GM21786 (cell line): ENCODE measurements at regions not wholly inside any gene's neighbourhood (a gene's known extent, or its start where the extent isn't known, plus 50 kb on each side); places are given as distances from the start of the nearest gene placed in this dataset.
"Not testable (repeated sequence)": the region's sequence is repeated elsewhere in the genome, so short reads cannot be mapped to it uniquely, and the experiment has no call there.

Experiments used
- ATAC-seq: cut with Tn5 transposase; IDR thresholded peaks from one replicate; pipeline ENCODE4 v1.9.1; 2021; ENCODE audit not compliant: unreplicated experiment

DNA sequence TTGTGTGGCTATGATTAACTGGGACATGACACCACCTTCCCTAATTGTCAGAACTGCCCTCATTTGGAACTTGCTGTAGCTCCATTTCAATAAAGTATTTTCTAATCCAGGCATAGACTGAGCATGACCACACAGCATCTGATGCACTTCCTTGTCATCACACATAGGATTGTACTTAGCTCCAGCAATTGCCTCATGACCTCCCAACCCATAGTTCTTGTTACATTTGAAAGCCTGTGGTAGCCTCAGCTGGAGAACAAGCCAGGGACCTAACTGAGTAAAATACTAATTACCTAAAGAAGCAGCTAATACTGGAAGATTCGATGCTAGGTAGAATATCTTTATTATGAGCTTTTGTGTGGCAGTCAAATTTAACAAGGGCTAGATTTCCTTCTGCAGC is 187.3 kb upstream of the KIF2B start:
- no peak for ATAC-seq

DNA sequence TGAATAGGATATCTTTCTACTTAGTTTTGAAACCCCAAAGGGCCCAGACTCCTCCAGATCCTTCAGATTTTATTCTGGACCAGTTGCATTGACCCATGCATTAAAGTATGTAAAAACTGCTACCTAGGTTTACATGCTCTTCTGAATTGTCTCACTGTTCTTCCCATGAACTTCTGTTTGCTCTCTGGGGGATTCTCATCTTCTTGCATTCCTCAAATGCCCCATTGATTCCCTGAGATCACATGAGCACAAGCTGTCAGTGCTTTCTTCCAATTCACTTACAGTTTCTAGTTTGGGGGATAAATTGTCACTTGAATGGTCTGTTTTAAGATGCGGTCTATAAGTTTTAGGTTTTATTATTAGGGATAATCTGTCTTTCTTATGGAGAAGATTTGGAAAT is 188.9 kb upstream of the KIF2B start:
- no peak for ATAC-seq

DNA sequence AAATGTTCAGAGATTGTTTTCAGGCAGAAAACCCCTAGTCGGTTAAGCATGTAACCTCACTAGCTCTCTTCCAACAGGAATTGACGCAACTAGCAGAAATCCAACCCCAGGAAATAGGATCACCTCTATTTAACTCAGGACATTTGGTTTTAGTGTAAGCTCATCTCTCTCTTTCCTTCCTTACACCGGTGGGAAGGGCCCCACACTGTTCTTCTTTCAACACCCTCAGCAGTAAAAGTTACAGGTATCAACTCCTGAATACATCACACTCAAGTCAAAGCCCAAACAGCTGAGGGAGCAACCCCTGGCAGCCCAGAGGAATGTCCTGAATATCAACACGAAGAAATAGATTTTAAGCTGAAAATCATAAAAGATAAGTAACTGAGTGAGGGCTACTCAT is 191.2 kb upstream of the KIF2B start:
- ATAC-seq = no peak

DNA sequence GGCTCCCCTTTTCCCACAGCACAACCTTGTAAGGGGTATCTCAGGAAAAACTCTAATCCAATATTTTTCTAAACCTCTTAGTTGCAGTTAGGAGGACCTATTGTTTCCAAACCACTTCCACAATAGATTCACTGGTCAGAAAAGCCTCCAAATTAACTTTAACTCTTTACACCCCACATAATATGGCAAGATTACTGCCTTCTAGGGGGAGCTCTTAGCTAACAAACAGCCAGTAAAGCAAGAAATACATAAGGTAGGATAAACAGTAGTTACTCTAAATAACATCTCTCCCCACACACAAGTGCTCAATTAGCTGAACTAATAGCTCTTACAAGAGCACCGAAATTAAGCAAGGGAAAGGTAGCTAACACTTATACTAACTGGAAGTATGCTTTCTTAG is 192.1 kb upstream of the KIF2B start:
- ATAC-seq = no peak

DNA sequence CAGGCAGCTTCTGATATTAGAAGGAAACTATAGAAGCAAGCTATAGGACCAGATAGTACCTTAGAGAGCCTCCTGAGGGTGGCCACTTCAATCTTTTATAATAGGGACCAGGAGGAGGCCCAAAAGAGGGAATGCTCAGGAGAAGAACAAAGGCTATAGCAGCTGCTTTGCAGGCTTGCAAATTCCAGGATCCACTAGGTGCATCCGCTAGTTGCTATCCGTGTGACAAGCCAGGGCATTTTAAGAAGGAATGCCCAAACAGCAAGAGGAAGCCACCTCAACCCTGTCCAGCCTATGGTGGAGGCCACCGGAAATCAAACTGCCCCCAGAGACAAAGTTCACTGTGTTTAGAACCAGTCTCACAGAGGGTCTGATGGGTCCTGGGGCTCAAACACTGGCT is 192.6 kb upstream of the KIF2B start:
- no peak for ATAC-seq

DNA sequence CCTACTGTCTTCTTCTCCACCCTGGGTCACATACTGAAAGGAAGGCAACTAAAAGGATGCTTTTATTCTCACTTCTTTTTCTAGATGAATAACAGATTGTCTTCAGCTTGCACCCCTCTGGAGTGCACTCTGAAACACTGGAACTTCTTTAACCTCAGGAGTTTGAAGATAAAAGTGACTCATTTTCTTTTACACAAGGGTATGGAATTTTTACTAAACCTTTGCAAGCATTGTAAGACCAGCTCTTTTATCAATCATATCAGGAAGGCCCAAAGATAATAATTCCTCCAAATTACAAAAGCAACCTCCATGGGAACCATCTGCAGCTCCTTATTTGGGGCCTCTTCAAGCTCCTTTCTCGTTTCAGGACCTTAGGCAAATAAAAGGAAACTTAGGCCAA is 193.5 kb upstream of the KIF2B start:
- no peak for ATAC-seq

DNA sequence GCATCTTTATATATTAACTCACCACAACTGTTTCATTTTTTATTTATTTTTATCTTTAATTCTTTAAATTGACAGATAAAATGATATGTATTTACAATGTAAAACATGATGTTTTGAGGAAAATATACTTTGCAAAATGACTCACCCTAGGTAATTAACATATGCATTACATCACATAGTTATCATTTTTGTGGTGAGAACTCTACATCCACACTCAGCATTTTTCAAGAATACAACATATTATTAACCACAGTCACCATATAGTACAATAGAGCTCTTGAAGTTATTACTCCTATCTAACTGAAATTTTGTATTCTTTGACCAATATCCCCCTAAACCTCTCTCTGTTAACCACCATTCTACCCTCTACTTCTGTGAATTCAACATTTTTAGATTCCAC is 194.7 kb upstream of the KIF2B start:
- no peak for ATAC-seq

DNA sequence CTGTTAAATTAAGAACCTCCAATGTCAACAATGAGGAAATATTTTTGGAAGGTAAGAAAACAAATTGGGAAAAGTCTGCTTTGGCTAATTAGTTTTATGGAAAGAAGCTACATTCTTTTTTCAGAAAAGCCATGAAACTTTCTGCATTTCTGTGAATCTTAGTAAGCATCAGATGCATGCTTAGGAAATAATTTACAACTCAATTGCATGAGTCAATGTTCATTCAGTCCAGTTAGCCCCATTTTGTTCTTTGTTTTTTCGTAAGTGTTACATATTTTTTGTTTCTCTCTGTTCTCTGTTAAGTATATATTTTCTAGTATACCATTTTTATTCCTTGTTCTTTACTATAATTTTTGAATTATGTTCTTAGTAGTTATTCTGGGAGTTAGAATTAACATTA is 195.2 kb upstream of the KIF2B start:
- no peak for ATAC-seq

DNA sequence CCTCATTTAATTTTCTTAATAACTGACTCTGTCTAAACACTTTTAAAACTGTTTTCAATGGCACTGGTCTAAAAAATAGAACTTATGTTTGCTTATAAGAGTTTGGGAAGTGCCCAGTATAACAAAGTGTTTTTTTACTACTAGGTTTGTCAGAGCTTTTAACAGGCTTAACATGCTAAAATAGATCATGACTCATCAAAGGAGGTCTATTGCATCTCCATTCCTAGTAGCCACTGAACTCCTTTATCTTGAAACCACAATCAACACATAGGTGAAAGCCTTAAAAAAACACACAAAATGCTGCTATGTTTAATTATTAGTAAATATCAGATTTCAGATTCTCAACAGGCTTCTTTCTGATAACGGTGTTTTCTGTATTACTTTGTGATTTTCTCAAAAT is 196.4 kb upstream of the KIF2B start:
- ATAC-seq = no peak

DNA sequence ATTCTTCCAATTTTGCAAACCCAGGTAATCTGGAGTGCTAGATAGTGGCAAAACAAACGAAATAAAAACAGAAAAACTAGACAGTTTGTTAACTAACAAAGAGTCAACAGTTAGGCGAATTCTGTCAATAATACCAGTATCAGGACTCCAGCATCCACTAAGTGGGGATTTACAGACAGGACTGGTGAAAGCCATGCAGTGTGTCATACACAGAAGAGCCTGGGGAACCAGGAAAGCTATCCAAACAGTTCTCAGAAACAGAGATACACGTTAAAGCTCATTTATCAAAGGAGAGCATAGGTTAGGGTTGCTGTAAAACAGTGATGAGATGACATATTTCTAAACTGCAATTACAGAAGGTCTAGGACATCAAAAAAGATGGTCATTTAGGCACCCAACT is 203.7 kb upstream of the KIF2B start:
- no peak for ATAC-seq

DNA sequence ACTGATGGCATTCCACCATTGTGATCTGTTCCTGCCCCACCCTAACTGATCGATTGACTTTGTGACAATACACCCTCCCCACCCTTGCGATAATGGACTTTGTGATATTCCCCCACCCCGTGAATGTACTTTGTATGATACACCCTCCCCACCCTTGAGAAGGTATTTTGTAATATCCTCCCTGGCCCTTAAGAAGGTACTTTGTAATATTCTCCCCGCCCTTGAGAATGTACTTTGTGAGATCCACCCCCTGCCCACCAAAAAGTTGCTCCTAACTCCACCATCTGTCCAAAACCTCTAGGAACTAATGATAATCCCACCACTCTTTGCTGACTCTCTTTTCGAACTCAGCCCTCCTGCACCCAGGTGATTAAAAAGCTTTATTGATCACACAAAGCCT is 214.5 kb upstream of the KIF2B start:
- not testable (repeated sequence) for ATAC-seq

DNA sequence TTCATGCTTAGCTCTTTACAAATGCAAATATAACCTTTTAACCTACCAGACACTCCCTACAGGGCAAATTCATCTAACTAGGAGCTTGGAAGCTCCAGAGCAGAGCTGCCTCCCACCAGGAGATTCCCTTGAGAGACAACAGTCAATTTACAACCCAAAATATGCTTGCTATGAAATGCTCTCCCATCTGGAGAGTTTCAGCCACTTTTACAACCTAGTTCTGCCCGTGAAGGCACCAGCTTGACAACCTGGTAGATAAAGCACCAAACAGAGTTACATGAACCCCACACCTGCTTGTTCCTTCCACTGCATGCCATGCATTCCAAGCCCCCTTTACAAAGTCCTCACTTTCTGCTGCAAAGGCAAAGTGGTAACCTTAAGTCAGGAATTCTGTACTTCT is 215.3 kb upstream of the KIF2B start:
- ATAC-seq = no peak

DNA sequence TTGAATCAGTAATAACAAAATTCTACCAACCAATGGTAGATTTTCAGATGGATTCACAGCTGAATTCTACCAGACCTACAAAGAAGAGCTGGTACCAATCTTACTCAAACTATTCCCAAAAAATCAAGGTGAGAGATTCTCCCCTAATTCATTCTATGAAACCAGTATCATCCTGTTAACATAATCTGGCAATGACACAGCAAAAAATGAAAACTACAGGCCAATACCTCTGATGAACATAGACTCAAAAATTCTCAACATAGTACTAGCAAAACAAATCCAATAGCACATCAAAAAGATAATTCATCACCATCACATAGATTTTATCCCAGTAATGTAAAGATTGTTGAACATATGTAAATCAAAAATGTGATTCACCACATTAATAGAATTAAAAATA is 234.4 kb upstream of the KIF2B start:
- no peak for ATAC-seq

DNA sequence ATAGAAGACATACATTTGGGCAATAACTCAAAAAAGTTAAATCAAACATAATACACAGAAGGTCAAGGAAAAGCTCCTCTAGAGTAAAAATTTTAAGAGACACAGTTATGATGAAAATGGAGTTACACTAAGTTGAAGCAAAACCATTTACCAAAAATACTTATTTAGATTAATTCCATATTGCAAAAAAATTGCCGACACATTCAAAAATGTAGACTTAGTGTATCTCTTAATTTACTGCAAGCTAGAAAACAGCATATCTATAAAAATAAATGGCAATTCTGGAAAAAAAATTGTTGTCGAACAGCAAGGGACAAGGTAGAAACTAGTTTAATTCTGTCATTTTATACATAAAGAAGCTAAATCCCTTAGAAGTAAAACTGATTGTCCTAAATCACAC is 248.7 kb upstream of the KIF2B start:
- no peak for ATAC-seq

DNA sequence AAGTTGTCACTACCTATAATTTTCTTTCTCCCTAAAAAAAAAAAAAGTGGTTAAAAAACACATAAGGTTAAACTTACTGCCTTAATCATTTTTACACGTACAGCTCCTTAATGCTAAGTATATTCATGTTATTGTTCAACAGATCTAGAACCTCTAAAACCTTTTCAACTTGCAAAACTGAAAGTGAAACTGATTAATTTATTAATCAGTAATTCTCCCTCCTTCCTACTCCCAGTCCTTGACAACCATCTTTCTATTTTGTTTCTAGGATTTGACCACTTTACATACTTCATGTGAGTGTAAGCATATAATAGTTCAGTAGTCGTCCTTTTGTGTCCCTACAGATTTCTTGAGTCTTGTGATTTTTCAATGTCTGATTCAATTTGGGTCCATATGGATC is 251.4 kb upstream of the KIF2B start:
- no peak for ATAC-seq

DNA sequence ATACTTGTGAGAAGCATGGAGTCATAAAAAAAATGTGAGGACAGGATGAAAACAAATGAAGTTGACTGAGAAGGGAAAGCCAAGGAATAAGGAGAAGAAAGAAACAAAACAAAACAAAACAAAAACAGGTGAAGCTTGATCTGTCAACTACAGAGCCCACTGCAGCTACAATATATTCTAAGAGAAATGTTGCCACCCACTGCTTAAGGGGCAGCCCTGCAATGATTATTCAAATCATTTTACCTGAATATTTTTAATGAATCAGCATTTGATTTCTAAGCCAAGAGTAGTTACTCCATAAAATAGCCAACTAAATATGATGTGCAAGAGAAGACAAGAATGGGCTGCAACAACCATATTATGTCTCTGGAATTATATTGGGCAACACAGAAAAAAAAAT is 252.0 kb upstream of the KIF2B start:
- ATAC-seq = no peak

DNA sequence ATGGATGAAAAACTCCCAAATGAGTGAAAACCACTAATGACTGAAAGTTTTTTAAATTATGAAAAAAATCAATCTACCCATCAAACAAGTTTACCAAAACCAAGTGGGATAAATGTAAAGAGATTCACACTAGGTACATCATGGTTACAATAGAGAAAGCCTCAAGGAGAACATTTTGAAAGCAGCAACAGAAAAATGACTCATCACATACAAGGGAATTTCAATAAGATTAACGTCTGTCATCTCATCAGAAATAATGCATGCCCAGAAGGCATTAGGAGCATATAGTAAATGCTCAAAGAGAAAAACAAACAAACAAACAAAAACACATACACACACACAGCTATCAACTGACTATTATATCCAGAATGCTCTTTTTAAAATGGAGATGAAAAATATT is 261.8 kb upstream of the KIF2B start:
- no peak for ATAC-seq

DNA sequence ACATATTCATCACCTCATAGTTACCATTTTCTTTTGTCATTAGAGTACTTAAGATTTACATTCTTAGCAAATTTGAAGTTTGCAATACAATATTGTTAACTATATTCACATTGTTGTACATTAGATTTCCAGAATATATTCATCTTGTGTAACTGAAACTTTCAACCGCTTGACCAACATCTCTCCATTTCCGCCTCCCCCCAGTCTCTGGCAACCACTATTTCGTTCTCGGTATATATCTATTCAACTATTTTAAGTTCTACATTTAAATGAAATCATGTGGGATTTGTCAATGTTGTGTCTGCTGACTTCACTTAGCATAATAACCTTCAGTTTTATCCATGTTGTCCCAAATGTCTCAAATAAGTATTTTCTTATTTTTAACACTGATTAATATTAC is 274.5 kb upstream of the KIF2B start:
- ATAC-seq = no peak

DNA sequence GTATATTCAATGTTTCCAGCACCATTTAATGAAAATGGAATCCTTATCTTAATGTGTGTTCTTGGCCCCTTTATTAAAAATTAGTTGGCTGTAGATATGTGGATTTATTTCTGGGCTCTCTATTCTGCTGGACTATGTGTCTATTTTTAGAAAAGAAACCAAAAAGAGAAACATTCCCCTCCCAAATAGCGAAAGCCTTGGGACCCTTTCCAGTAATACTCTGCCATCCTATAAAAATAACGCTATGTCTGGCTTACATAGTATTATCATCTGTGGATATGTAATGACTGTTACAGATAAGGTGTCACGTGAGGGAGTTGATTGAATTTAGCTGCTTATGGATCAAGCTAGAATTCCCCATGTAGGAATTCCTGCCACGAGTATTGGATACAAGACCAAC is 279.3 kb upstream of the KIF2B start:
- no peak for ATAC-seq

DNA sequence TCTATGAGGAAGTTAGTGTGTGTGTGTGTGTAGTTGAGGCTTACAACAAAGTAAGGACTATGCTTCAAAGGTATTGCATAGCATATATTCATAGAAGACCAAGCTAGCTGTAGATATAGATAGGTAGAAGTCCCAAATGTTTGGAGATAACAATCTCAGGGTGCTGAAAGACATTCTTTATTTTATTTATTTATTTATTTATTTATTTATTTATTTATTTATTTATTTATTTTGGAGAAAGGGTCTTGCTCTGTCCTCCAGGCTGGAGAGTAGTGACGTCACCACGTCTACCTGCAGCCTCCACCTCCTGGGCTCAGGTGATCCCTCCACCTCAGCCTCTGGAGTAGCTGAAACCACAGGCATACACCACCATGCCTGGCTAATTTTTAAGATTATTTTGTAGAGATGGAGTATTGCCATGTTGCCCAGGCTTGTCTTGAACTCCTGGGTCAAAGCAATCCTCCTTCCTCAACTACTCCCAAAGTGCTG is 284.6 kb upstream of the KIF2B start:
- no peak for ATAC-seq

DNA sequence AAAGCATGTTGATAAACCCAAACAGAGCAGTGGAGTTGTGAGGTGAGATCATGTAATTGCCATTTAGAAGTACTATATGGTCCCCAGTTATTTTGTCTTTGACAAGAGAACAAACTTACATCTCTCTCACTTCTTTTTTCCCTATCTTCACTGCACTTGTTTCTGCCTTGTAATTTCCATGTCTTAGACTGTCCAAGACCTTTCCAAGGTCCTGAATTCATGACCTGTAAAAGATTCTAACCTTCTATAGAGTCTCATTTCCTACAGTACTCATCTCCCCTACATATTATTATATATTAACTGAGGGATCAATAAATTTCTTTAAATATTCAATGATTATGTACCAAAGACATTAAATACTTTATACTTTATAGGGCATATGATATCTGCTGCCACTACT is 295.3 kb upstream of the KIF2B start:
- no peak for ATAC-seq

DNA sequence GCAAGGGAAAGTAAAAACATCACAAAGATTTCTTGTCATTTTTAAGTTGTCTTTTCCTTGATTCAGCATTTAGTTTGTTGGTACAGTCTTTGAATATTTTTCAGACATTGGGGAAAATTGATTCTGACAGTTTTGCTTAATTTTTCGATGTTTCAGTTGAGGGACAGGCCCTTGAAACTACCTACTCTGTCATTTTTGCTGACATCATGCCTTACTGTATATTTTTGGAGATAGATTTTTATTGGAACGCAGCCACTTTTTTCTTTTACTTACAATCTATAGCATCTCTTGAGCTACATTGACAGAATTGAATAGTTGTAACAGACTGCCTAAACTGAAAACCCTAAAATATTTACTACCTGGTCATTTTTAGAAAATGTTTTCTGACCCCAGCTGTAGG is 297.1 kb upstream of the KIF2B start:
- ATAC-seq = no peak

DNA sequence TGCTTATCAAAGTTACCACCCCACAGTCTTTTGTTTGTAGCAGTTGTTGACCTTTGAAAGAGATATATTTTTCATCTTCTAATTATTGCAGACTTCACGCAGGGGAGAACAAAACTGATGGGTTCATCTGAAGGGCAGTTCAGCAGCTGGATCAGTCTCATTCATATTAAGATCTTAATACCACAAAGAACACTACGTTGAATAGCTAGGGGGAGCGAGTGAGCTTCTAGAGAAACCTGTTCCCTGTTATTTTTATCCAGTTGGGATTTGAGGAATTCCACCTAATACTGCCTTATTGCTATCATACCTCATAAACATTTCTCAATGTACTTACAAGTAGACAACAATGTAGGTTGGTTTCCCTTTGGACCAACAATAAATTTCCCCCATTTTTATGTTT is 306.1 kb upstream of the KIF2B start:
- no peak for ATAC-seq

DNA sequence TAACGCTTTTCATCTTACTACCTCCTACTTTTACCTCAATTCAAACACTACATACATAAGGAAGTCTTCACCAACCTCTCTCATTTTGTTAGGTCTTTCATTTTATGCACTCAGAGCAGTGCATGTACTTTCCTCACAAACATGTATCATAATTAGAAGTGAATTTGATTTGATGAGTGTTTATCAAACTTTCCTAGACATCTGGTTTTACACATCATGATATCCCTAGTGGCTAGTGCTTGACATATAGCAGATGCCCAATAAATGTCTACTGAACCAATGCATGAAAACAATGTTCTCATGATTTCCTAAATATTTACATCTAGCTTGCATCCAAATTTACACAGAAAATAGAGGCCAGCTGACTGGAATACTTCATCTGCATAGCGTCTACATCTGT is 323.4 kb upstream of the KIF2B start:
- ATAC-seq = no peak
